Suprapubic skin (tissue), 4 donors: ENCODE measurements at regions not wholly inside any gene's neighbourhood (a gene's known extent, or its start where the extent isn't known, plus 50 kb on each side); places are given as distances from the start of the nearest gene placed in this dataset.

ENCODE experiments used
- DNase-seq, 2 donors: peaks; one replicate each; pipeline ENCODE4 v3.0.0-alpha.2; 2019; ENCODE audit warnings: low spot score in 2 of 2
- H3K27ac ChIP-seq: fragments of 200-600 bp; sonication (generic); one replicate; pipeline ENCODE4 v1.5.1; 2019
- H3K27me3 ChIP-seq: fragments of 200-600 bp; sonication (generic); one replicate; pipeline ENCODE4 v1.5.1; 2019
- H3K36me3 ChIP-seq: fragments of 200-600 bp; sonication (generic); one replicate; pipeline ENCODE4 v1.5.1; 2019
- H3K4me1 ChIP-seq: fragments of 200-600 bp; sonication (generic); one replicate; pipeline ENCODE4 v1.5.1; 2019
- H3K4me3 ChIP-seq: fragments of 200-600 bp; sonication (generic); one replicate; pipeline ENCODE4 v1.5.1; 2019; ENCODE audit warnings: mild to moderate bottlenecking
- H3K9me3 ChIP-seq: fragments of 200-600 bp; sonication (generic); one replicate; pipeline ENCODE4 v1.5.1; 2019
- CTCF ChIP-seq, 2 donors: fragments of 200-600 bp in 1 of 2; fragments of 450-650 bp in 1 of 2; sonication (generic) in 1 of 2; IDR thresholded peaks; one replicate each; pipeline ENCODE4 v1.5.1; 2016 to 2019; ENCODE audit warnings: antibody characterized with exemption in 2 of 2, mild to moderate bottlenecking in 1 of 2, moderate library complexity in 1 of 2
- EP300 ChIP-seq: sonication (generic); formaldehyde crosslinking; IDR thresholded peaks from one replicate; pipeline ENCODE4 v1.6.1; 2017; ENCODE audit warnings: antibody characterized with exemption
- POLR2A ChIP-seq, 2 donors: fragments of 450-650 bp; IDR thresholded peaks; one replicate each; pipeline ENCODE4 v1.6.1; 2017; ENCODE audit warnings: antibody characterized with exemption in 2 of 2, mild to moderate bottlenecking in 2 of 2, moderate library complexity in 2 of 2
- POLR2AphosphoS5 ChIP-seq, 3 donors: sonication (generic); formaldehyde crosslinking; IDR thresholded peaks; one replicate each; pipeline ENCODE4 v1.6.1; 2017; ENCODE audit warnings: antibody characterized with exemption in 3 of 3
- WGBS: methylation state at CpG from one replicate; pipeline ENCODE4 v1.1.5; 2018; 5-methylcytosine and 5-hydroxymethylcytosine counted together

- H3K27me3 ChIP-seq = no peaks in the 10 kb centered on the region
- no peak overlapping the region for H3K4me3 ChIP-seq
- no peaks in the 10 kb centered on the region for H3K4me1 ChIP-seq
- H3K9me3 ChIP-seq = no peaks in the 10 kb centered on the region
- no peak overlapping the region for H3K27ac ChIP-seq
- 78% methylated on average over 3 of the region's 3 CpGs for WGBS
- TF ChIP-seq POLR2AphosphoS5 (IDR thresholded peaks at IDR 0.05) = no peak
- no peak for TF ChIP-seq POLR2A (IDR thresholded peaks at IDR 0.05)
- TF ChIP-seq EP300 = no peak
- TF ChIP-seq CTCF (IDR thresholded peaks at IDR 0.05) = no peak
- H3K36me3 ChIP-seq = no peaks in the 10 kb centered on the region
- no peak for DNase-seq
Observed at GRCh38 chr1:69197816-69198215, 369.9 kb upstream of the LRRC7 start.

GRCh38 chr1:69201716-69202115 lies 366.0 kb upstream of the LRRC7 start:
- no peak overlapping the region for H3K4me3 ChIP-seq
- WGBS = 88% methylated on average over 3 of the region's 3 CpGs
- no peaks in the 10 kb centered on the region for H3K27me3 ChIP-seq
- no peak for TF ChIP-seq POLR2AphosphoS5 (IDR thresholded peaks at IDR 0.05)
- TF ChIP-seq POLR2A (IDR thresholded peaks at IDR 0.05) = no peak
- TF ChIP-seq CTCF (IDR thresholded peaks at IDR 0.05) = no peak
- TF ChIP-seq EP300 = no peak
- H3K27ac ChIP-seq = no peak overlapping the region
- H3K36me3 ChIP-seq = no peaks in the 10 kb centered on the region
- H3K9me3 ChIP-seq = peaks cover 5% of the 10 kb centered on the region
- no peaks in the 10 kb centered on the region for H3K4me1 ChIP-seq
- DNase-seq = no peak

- Histone ChIP-seq H3K36me3 (no peaks in the 10 kb centered on the region), H3K27ac (no peak overlapping the region), H3K9me3 (peaks cover 5% of the 10 kb centered on the region), H3K4me3 (no peak overlapping the region), H3K27me3 (no peaks in the 10 kb centered on the region), H3K4me1 (no peaks in the 10 kb centered on the region)
- WGBS = 75% methylated on average over 1 of the region's 1 CpG
- no peak for DNase-seq
- TF ChIP-seq POLR2AphosphoS5 (IDR thresholded peaks at IDR 0.05) (no peak), EP300 (no peak), POLR2A (IDR thresholded peaks at IDR 0.05) (no peak), CTCF (IDR thresholded peaks at IDR 0.05) (no peak)
Observed at GRCh38 chr1:69203166-69203565, 364.6 kb upstream of the LRRC7 start.

DNA sequence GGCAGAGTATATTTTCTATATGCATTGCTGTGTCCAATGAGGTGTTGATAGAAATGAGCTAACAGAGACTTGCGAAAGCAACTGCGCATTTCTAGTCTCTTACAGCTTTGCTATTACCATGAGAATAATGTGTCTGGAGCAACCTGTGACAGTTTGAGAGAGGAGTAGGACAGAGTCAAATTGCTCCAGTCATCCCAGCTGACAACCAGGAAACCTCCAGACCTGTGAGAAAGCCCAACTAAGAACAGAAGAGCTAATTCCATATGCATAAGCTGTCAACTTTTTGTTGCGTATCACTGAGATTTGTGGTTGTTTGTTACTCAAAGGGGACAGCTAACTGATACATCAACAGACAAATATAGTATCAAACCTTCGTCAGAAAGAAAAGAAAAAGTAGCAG lies 354.1 kb upstream of the LRRC7 start:
- Histone ChIP-seq H3K4me1 (no peaks in the 10 kb centered on the region), H3K4me3 (no peak overlapping the region), H3K9me3 (no peaks in the 10 kb centered on the region), H3K27ac (no peak overlapping the region), H3K36me3 (no peaks in the 10 kb centered on the region), H3K27me3 (no peaks in the 10 kb centered on the region)
- DNase-seq = no peak
- WGBS = 93% methylated on average over 4 of the region's 4 CpGs
- no peak for TF ChIP-seq CTCF (IDR thresholded peaks at IDR 0.05)
- TF ChIP-seq POLR2A (IDR thresholded peaks at IDR 0.05) = no peak
- no peak for TF ChIP-seq EP300
- no peak for TF ChIP-seq POLR2AphosphoS5 (IDR thresholded peaks at IDR 0.05)

- H3K4me1 ChIP-seq = no peaks in the 10 kb centered on the region
- H3K27me3 ChIP-seq = no peaks in the 10 kb centered on the region
- WGBS = 91% methylated on average over 3 of the region's 3 CpGs
- TF ChIP-seq POLR2A (IDR thresholded peaks at IDR 0.05) (no peak), CTCF (IDR thresholded peaks at IDR 0.05) (no peak), EP300 (no peak), POLR2AphosphoS5 (IDR thresholded peaks at IDR 0.05) (no peak)
- DNase-seq = no peak
- H3K4me3 ChIP-seq = no peak overlapping the region
- no peaks in the 10 kb centered on the region for H3K36me3 ChIP-seq
- H3K27ac ChIP-seq = no peak overlapping the region
- no peaks in the 10 kb centered on the region for H3K9me3 ChIP-seq
Observed at GRCh38 chr1:69215883-69216282, 351.8 kb upstream of the LRRC7 start.
